MV-4-11 (cell line): ENCODE measurements at regions not wholly inside any gene's neighbourhood (a gene's known extent, or its start where the extent isn't known, plus 50 kb on each side); places are given as distances from the start of the nearest gene placed in this dataset.
"Not testable (repeated sequence)": the region's sequence is repeated elsewhere in the genome, so short reads cannot be mapped to it uniquely, and the experiment has no call there.

Experiments
- DNase-seq: peaks from one replicate; lab custom pipeline; 2025; lab: John Stamatoyannopoulos, UW

- DNase-seq: no peak
These were observed 175.9 kb downstream of the IRF8 start for GRCh38 chr16:86074651-86075487.

- DNase-seq: no peak
These were observed 176.5 kb downstream of the IRF8 start for GRCh38 chr16:86075488-86075785.

GRCh38 chr16:86075839-86076440, 177.0 kb downstream of the IRF8 start:
- no peak for DNase-seq

GRCh38 chr16:86076606-86077005, 177.6 kb downstream of the IRF8 start:
- DNase-seq: no peak

- no peak for DNase-seq
These were observed 178.4 kb downstream of the IRF8 start for GRCh38 chr16:86077243-86077940.

GRCh38 chr16:86078121-86078600, 179.2 kb downstream of the IRF8 start:
- DNase-seq: no peak

- not testable (repeated sequence) for DNase-seq
These were observed 179.7 kb downstream of the IRF8 start for GRCh38 chr16:86078711-86079110.

GRCh38 chr16:86079255-86079885, 180.4 kb downstream of the IRF8 start:
- no peak for DNase-seq

GRCh38 chr16:86080131-86080875, 181.3 kb downstream of the IRF8 start:
- DNase-seq: no peak

GRCh38 chr16:86080982-86081381, 182.0 kb downstream of the IRF8 start:
- DNase-seq: no peak

GRCh38 chr16:86082418-86083030, 183.6 kb downstream of the IRF8 start:
- no peak for DNase-seq

- no peak for DNase-seq
These were observed 184.5 kb downstream of the IRF8 start for GRCh38 chr16:86083382-86084002.

- no peak for DNase-seq
These were observed 186.2 kb downstream of the IRF8 start for GRCh38 chr16:86085161-86085611.

GRCh38 chr16:86085795-86086194, 186.8 kb downstream of the IRF8 start:
- DNase-seq: no peak

GRCh38 chr16:86086471-86086870, 187.5 kb downstream of the IRF8 start:
- DNase-seq: no peak

- DNase-seq: no peak
These were observed 188.3 kb downstream of the IRF8 start for GRCh38 chr16:86087011-86087895.

GRCh38 chr16:86087896-86088230, 188.9 kb downstream of the IRF8 start:
- DNase-seq: no peak

- no peak for DNase-seq
These were observed 189.3 kb downstream of the IRF8 start for GRCh38 chr16:86088287-86088686.

- no peak for DNase-seq
These were observed 189.9 kb downstream of the IRF8 start for GRCh38 chr16:86088816-86089215.

GRCh38 chr16:86089334-86089900, 190.5 kb downstream of the IRF8 start:
- no peak for DNase-seq
